Chondrocyte (in vitro differentiated cells): ENCODE measurements at regions not wholly inside any gene's neighbourhood (a gene's known extent, or its start where the extent isn't known, plus 50 kb on each side); places are given as distances from the start of the nearest gene placed in this dataset.

Experiments used
- DNase-seq: peaks from one replicate; pipeline ENCODE4 v3.0.0; 2021; ENCODE audit warnings: mixed read lengths, low spot score
- H3K27ac Mint-ChIP-seq: one replicate; pipeline ENCODE4 v1.8.0; 2021; ENCODE audit warnings: mild to moderate bottlenecking, moderate library complexity, mixed read lengths; ENCODE audit not compliant: unreplicated experiment
- H3K27me3 Mint-ChIP-seq: 2 replicates; pipeline ENCODE4 v1.8.0; 2021; ENCODE audit warnings: low read depth, mixed read lengths
- H3K36me3 Mint-ChIP-seq: 2 replicates; pipeline ENCODE4 v1.8.0; 2021; ENCODE audit warnings: low read depth, mixed read lengths
- H3K4me1 Mint-ChIP-seq: 2 replicates; pipeline ENCODE4 v1.8.0; 2021; ENCODE audit warnings: low read depth, mild to moderate bottlenecking, mixed read lengths
- H3K4me3 Mint-ChIP-seq: one replicate; pipeline ENCODE4 v1.8.0; 2021; ENCODE audit warnings: mild to moderate bottlenecking, moderate library complexity, mixed read lengths; ENCODE audit not compliant: unreplicated experiment
- H3K9me3 Mint-ChIP-seq: 2 replicates; pipeline ENCODE4 v1.8.0; 2021; ENCODE audit warnings: low read depth, mixed read lengths
- CTCF ChIP-seq: fragments of 200-600 bp; sonication (generic); IDR thresholded peaks from 2 replicates; pipeline ENCODE4 v1.5.0; 2021; ENCODE audit warnings: antibody characterized with exemption, mild to moderate bottlenecking, moderate library complexity

GRCh38 chr7:10672186-10672585, 301.5 kb upstream of the PHF14 start:
- Mint-ChIP-seq H3K36me3 (peaks cover 5% of the 10 kb centered on the region), H3K9me3 (peaks cover 24% of the 10 kb centered on the region), H3K27me3 (peaks cover 4% of the 10 kb centered on the region), H3K27ac (no peak overlapping the region), H3K4me3 (no peak overlapping the region), H3K4me1 (no peaks in the 10 kb centered on the region)
- DNase-seq: no peak
- no peak for TF ChIP-seq CTCF

- TF ChIP-seq CTCF: no peak
- Mint-ChIP-seq H3K4me3 (no peak overlapping the region), H3K36me3 (no peaks in the 10 kb centered on the region), H3K27ac (no peak overlapping the region), H3K4me1 (no peaks in the 10 kb centered on the region), H3K27me3 (peaks cover 4% of the 10 kb centered on the region), H3K9me3 (no peaks in the 10 kb centered on the region)
- DNase-seq: no peak
Measured at GRCh38 chr7:10677211-10677610, 296.5 kb upstream of the PHF14 start.

GRCh38 chr7:10677668-10678232, 295.9 kb upstream of the PHF14 start:
- H3K4me3 Mint-ChIP-seq: no peak overlapping the region
- peaks cover 4% of the 10 kb centered on the region for H3K27me3 Mint-ChIP-seq
- no peak for TF ChIP-seq CTCF
- H3K9me3 Mint-ChIP-seq: no peaks in the 10 kb centered on the region
- no peak overlapping the region for H3K27ac Mint-ChIP-seq
- no peaks in the 10 kb centered on the region for H3K36me3 Mint-ChIP-seq
- DNase-seq: no peak
- no peaks in the 10 kb centered on the region for H3K4me1 Mint-ChIP-seq

GRCh38 chr7:10684606-10685005, 289.1 kb upstream of the PHF14 start:
- no peak for TF ChIP-seq CTCF
- DNase-seq: no peak
- Mint-ChIP-seq H3K36me3 (no peaks in the 10 kb centered on the region), H3K27ac (no peak overlapping the region), H3K9me3 (peaks cover 15% of the 10 kb centered on the region), H3K27me3 (peaks cover 6% of the 10 kb centered on the region), H3K4me1 (no peaks in the 10 kb centered on the region), H3K4me3 (no peak overlapping the region)

GRCh38 chr7:10685040-10685439, 288.6 kb upstream of the PHF14 start:
- no peak for TF ChIP-seq CTCF
- H3K27me3 Mint-ChIP-seq: peaks cover 6% of the 10 kb centered on the region
- no peak for DNase-seq
- no peaks in the 10 kb centered on the region for H3K4me1 Mint-ChIP-seq
- H3K27ac Mint-ChIP-seq: no peak overlapping the region
- no peak overlapping the region for H3K4me3 Mint-ChIP-seq
- peaks cover 17% of the 10 kb centered on the region for H3K9me3 Mint-ChIP-seq
- H3K36me3 Mint-ChIP-seq: no peaks in the 10 kb centered on the region
